GM23248 (cell line): ENCODE measurements at regions not wholly inside any gene's neighbourhood (a gene's known extent, or its start where the extent isn't known, plus 50 kb on each side); places are given as distances from the start of the nearest gene placed in this dataset.
A peak's percentile ranks its signal among the peaks of the same experiment; 100 is the strongest.

Experiments
- DNase-seq: peaks from one replicate; pipeline ENCODE4 v3.0.0-alpha.2; 2015
- H2AFZ ChIP-seq: fragments of 200-600 bp; sonication (generic); 2 replicates; pipeline ENCODE4 v1.6.1; 2016; ENCODE audit warnings: antibody characterized with exemption
- H3F3A ChIP-seq: fragments of 200-600 bp; sonication (generic); 2 replicates; pipeline ENCODE4 v1.6.1; 2016; ENCODE audit warnings: mild to moderate bottlenecking, antibody characterized with exemption, mixed run types; ENCODE audit not compliant: insufficient read depth
- H3K27ac ChIP-seq: fragments of 200-600 bp; sonication (generic); 2 replicates; pipeline ENCODE4 v1.5.1; 2016; ENCODE audit warnings: mild to moderate bottlenecking
- H3K27me3 ChIP-seq: fragments of 200-600 bp; sonication (generic); replicated peaks from 2 replicates; pipeline ENCODE4 v1.6.1; 2016; ENCODE audit warnings: mild to moderate bottlenecking; ENCODE audit not compliant: insufficient read depth
- H3K36me3 ChIP-seq: fragments of 200-600 bp; sonication (generic); 2 replicates; pipeline ENCODE4 v1.6.1; 2016; ENCODE audit warnings: low read depth, mild to moderate bottlenecking
- H3K4me1 ChIP-seq: fragments of 200-600 bp; sonication (generic); 2 replicates; pipeline ENCODE4 v1.6.1; 2016; ENCODE audit warnings: mild to moderate bottlenecking; ENCODE audit not compliant: insufficient read depth
- H3K4me2 ChIP-seq: fragments of 200-600 bp; sonication (generic); one replicate; pipeline ENCODE4 v1.6.1; 2016; ENCODE audit warnings: mild to moderate bottlenecking; ENCODE audit not compliant: unreplicated experiment
- H3K4me3 ChIP-seq: fragments of 200-600 bp; sonication (generic); 2 replicates; pipeline ENCODE4 v1.5.1; 2016; ENCODE audit warnings: mild to moderate bottlenecking
- H3K79me2 ChIP-seq: fragments of 200-600 bp; sonication (generic); 2 replicates; pipeline ENCODE4 v1.6.1; 2016; ENCODE audit warnings: mild to moderate bottlenecking; ENCODE audit not compliant: insufficient read depth
- H3K9ac ChIP-seq: fragments of 200-600 bp; sonication (generic); 2 replicates; pipeline ENCODE4 v1.6.1; 2016; ENCODE audit warnings: mild to moderate bottlenecking
- H3K9me2 ChIP-seq: fragments of 200-600 bp; sonication (generic); 2 replicates; pipeline ENCODE4 v1.6.1; 2016; ENCODE audit warnings: mixed run types, mild to moderate bottlenecking, moderate library complexity; ENCODE audit not compliant: insufficient read depth
- H3K9me3 ChIP-seq: fragments of 200-600 bp; sonication (generic); one replicate; pipeline ENCODE4 v1.6.1; 2017; ENCODE audit warnings: low read depth
- H4K20me1 ChIP-seq: fragments of 200-600 bp; sonication (generic); 2 replicates; pipeline ENCODE4 v1.6.0; 2016; ENCODE audit not compliant: insufficient read depth
- EZH2 ChIP-seq: fragments of 200-600 bp; sonication (generic); IDR thresholded peaks from 2 replicates; pipeline ENCODE4 v1.6.1; 2018; ENCODE audit warnings: antibody characterized with exemption, mild to moderate bottlenecking; ENCODE audit not compliant: insufficient read depth, poor library complexity, severe bottlenecking
- EZH2phosphoT487 ChIP-seq: fragments of 200-600 bp; sonication (generic); IDR thresholded peaks from 2 replicates; pipeline ENCODE4 v1.6.1; 2018; ENCODE audit warnings: antibody characterized with exemption, moderate library complexity, mild to moderate bottlenecking, low read depth; ENCODE audit not compliant: insufficient read depth
- whole genome bisulfite sequencing, 2 experiments: methylation state at CpG; one replicate each; pipeline ENCODE4 v1.1.6; 2015 to 2017; ENCODE audit warnings: low lambda C conversion rate in 2 of 2, low coverage in 1 of 2; ENCODE audit errors: missing lambda C conversion rate in 2 of 2; 5-methylcytosine and 5-hydroxymethylcytosine counted together
- in situ Hi-C: fragments of 300-500 bp; cut with MboI; formaldehyde crosslinking; loops from 2 replicates; pipeline ENCODE4 v1.15.0; 2020

DNA sequence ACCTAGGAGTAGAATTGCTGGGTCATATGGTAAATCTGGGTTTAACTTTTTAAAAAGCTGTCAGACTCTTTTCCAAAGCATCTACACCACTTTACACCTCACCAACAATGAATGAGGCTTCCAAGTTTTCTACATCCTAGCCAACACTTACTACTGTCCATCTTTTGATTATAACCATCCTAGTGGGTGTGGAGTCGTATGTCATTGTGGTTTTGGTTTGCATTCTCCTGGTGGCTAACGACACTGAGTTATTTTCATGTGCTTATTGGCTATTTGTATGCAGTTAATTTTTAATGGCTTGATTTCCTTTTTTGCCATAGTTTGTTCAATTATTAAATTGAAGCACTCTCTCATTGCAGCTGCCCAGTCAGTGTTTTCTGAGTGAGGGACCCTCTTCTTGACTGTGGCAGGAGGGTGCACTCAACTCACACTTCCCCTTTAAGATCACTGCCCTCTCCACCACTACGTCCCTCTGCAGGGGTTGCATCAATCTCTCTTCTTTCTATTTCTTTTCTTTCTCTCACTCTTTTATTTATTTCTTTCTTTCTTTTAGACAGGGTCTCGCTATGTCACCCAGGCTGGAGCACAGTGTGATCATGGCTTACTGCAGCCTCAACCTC, 182.3 kb downstream of the C9orf152 start:
- Histone ChIP-seq H3K36me3 (no peaks in the 10 kb centered on the region), H3K4me3 (no peak overlapping the region), H3K9me2 (no peaks in the 10 kb centered on the region), H3K4me1 (peaks cover 25% of the 10 kb centered on the region), H3K27me3 (no peaks in the 10 kb centered on the region), H3K4me2 (no peak overlapping the region), H4K20me1 (no peaks in the 10 kb centered on the region), H3K9ac (no peak overlapping the region), H3K27ac (no peak overlapping the region), H2AFZ (no peak overlapping the region), H3F3A (peaks cover 35% of the 10 kb centered on the region), H3K9me3 (no peaks in the 10 kb centered on the region), H3K79me2 (peaks cover 4% of the 10 kb centered on the region; the same call in 1 of the 2 replicates)
- 92 to 97% methylated on average over 4 of the region's 4 CpGs for WGBS, 2 experiments
- TF ChIP-seq EZH2 (no peak), EZH2phosphoT487 (no peak)
- DNase-seq = no peak
- in situ Hi-C loops = no loop called here

DNA sequence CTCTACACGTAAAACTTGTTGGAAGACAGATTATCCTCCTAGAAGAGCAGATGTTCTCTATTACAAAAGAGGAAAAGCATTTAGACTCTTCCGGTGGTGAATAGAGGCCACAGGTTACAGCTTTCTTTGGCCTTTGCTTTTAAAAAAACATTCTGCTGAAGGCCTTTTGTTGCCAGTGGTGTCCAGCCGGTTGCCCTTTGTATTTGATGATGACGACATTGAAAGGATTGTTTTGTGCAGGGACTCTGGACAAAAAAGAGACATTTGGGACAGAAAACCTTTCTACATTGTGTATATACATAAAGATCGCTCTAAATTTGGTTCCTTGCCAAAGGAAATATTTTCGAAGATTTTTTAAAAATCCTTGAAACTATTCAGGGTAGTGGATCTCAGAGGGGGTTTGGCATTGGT, 180.3 kb downstream of the C9orf152 start:
- Histone ChIP-seq H3K4me3 (no peak overlapping the region), H3K79me2 (no peaks in the 10 kb centered on the region), H3K27me3 (no peaks in the 10 kb centered on the region), H3K36me3 (no peaks in the 10 kb centered on the region), H2AFZ (no peak overlapping the region), H3F3A (peaks cover 48% of the 10 kb centered on the region), H3K9me2 (no peaks in the 10 kb centered on the region), H3K27ac (no peak overlapping the region), H4K20me1 (no peaks in the 10 kb centered on the region), H3K9me3 (no peaks in the 10 kb centered on the region), H3K9ac (no peak overlapping the region), H3K4me1 (peaks cover 43% of the 10 kb centered on the region), H3K4me2 (no peak overlapping the region)
- 74 to 80% methylated on average over 6 of the region's 6 CpGs for WGBS, 2 experiments
- in situ Hi-C loops = no loop called here
- TF ChIP-seq EZH2 = no peak
- TF ChIP-seq EZH2phosphoT487 = no peak
- DNase-seq = no peak

DNA sequence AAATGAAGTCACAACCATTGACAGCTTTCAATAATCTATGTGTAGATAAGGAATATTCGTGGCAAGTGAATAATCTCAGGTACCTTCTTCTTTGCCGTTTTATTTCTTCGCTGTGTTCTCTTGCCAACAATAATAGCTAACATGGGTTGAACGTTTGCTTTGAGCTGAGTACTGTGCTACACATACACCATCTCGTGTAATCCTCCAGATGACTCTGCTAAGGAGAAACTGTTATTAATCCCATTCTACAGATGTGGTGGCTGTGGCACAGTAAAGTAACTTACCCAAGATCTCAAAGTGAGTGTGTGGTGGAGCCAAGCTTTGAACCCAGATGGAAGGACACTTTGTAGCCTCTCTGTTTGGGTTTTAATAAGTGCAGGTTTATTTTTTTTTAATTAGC, 179.7 kb downstream of the C9orf152 start:
- H4K20me1 ChIP-seq = no peaks in the 10 kb centered on the region
- TF ChIP-seq EZH2 (no peak), EZH2phosphoT487 (no peak)
- H3K79me2 ChIP-seq = no peaks in the 10 kb centered on the region
- DNase-seq = no peak
- peaks cover 48% of the 10 kb centered on the region for H3F3A ChIP-seq
- no peak overlapping the region for H2AFZ ChIP-seq
- H3K4me2 ChIP-seq = no peak overlapping the region
- no peak overlapping the region for H3K4me3 ChIP-seq
- no peaks in the 10 kb centered on the region for H3K27me3 ChIP-seq
- H3K9me3 ChIP-seq = no peaks in the 10 kb centered on the region
- WGBS, 2 experiments = 83 to 85% methylated on average over 5 of the region's 5 CpGs
- in situ Hi-C loops = no loop called here
- H3K4me1 ChIP-seq = peaks cover 49% of the 10 kb centered on the region
- H3K9ac ChIP-seq = no peak overlapping the region
- H3K27ac ChIP-seq = no peak overlapping the region
- no peaks in the 10 kb centered on the region for H3K9me2 ChIP-seq
- H3K36me3 ChIP-seq = no peaks in the 10 kb centered on the region

DNA sequence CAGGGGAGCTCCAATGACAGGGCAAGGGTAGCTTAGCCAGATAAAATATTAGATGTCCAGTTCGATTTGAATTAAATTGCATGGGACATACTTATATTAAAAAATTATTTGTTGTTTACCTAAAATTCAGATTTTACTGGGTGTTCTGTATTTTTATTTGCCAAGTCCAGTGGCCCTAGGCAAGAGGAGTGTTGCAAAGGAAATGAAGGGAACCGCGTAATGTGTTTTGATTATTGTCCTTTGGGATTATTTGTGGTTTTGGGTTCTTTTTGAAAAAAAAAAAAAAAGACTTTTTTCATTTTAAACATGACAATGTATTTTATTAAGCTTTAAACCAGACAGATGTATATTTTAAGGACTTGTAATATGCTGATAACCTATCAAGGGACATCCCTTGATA, 179.3 kb downstream of the C9orf152 start:
- Histone ChIP-seq H3K79me2 (no peaks in the 10 kb centered on the region), H3K9me3 (no peaks in the 10 kb centered on the region), H3K4me1 (peaks cover 53% of the 10 kb centered on the region), H4K20me1 (no peaks in the 10 kb centered on the region), H3K36me3 (no peaks in the 10 kb centered on the region), H3K27me3 (no peaks in the 10 kb centered on the region), H3K27ac (peak overlapping the region; percentile 66), H2AFZ (no peak overlapping the region), H3K9me2 (no peaks in the 10 kb centered on the region), H3K9ac (no peak overlapping the region), H3K4me3 (no peak overlapping the region), H3F3A (peaks cover 48% of the 10 kb centered on the region), H3K4me2 (peak overlapping the region; percentile 62)
- in situ Hi-C loops = no loop called here
- no peak for DNase-seq
- TF ChIP-seq EZH2phosphoT487 (no peak), EZH2 (no peak)
- 91 to 93% methylated on average over 3 of the region's 3 CpGs for WGBS, 2 experiments
